ENCODE measurements at regions not wholly inside any gene's neighbourhood (a gene's known extent, or its start where the extent isn't known, plus 50 kb on each side); places are given as distances from the start of the nearest gene placed in this dataset.

- TF ChIP-seq CTCF (IDR thresholded peaks at IDR 0.05; ENCODE audit: low read depth, low read length, poor library complexity, severe bottlenecking) = no peak
- TF ChIP-seq EZH2phosphoT487 (IDR thresholded peaks at IDR 0.05; ENCODE audit: borderline replicate concordance, low read length) = no peak
Measured at GRCh38 chr5:62001640-62002039, 304.4 kb upstream of the KIF2A start.

Measured in DOHH2 (cell line).